GM21529 (cell line): ENCODE measurements at regions not wholly inside any gene's neighbourhood (a gene's known extent, or its start where the extent isn't known, plus 50 kb on each side); places are given as distances from the start of the nearest gene placed in this dataset.
"Not testable (repeated sequence)": the region's sequence is repeated elsewhere in the genome, so short reads cannot be mapped to it uniquely, and the experiment has no call there.

Experiments
- ATAC-seq: cut with Tn5 transposase; IDR thresholded peaks from one replicate; pipeline ENCODE4 v1.9.1; 2021; ENCODE audit not compliant: unreplicated experiment

GRCh38 chr11:129503646-129504045 lies 128.0 kb downstream of the BARX2 start:
- ATAC-seq: no peak

- no peak for ATAC-seq
Observed at GRCh38 chr11:129505266-129505665, 129.6 kb downstream of the BARX2 start.

- ATAC-seq: no peak
Observed at GRCh38 chr11:129508163-129508562, 132.5 kb downstream of the BARX2 start.

GRCh38 chr11:129528296-129528695 lies 152.6 kb downstream of the BARX2 start:
- ATAC-seq: no peak

- ATAC-seq: no peak
Observed at GRCh38 chr11:129530154-129530895, 154.7 kb downstream of the BARX2 start.

- no peak for ATAC-seq
Observed at GRCh38 chr11:129533395-129533794, 157.7 kb downstream of the BARX2 start.

- ATAC-seq: no peak
Observed at GRCh38 chr11:129536338-129536737, 160.7 kb downstream of the BARX2 start.

- no peak for ATAC-seq
Observed at GRCh38 chr11:129538323-129538722, 162.7 kb downstream of the BARX2 start.

GRCh38 chr11:129543515-129544290 lies 168.1 kb downstream of the BARX2 start:
- no peak for ATAC-seq

GRCh38 chr11:129544691-129545090 lies 169.0 kb downstream of the BARX2 start:
- ATAC-seq: no peak

GRCh38 chr11:129546266-129546665 lies 170.6 kb downstream of the BARX2 start:
- no peak for ATAC-seq

GRCh38 chr11:129557421-129557820 lies 181.8 kb downstream of the BARX2 start:
- ATAC-seq: no peak

- ATAC-seq: no peak
Observed at GRCh38 chr11:129569007-129569406, 193.4 kb downstream of the BARX2 start.

GRCh38 chr11:129572667-129573066 lies 197.0 kb downstream of the BARX2 start:
- ATAC-seq: not testable (repeated sequence)

GRCh38 chr11:129573161-129573560 lies 197.5 kb downstream of the BARX2 start:
- no peak for ATAC-seq

GRCh38 chr11:129574431-129574830 lies 198.8 kb downstream of the BARX2 start:
- ATAC-seq: no peak

- ATAC-seq: no peak
Observed at GRCh38 chr11:129576652-129577051, 201.0 kb downstream of the BARX2 start.

- no peak for ATAC-seq
Observed at GRCh38 chr11:129578006-129578405, 202.4 kb downstream of the BARX2 start.

GRCh38 chr11:129580278-129580677 lies 204.6 kb downstream of the BARX2 start:
- ATAC-seq: no peak

- ATAC-seq: no peak
Observed at GRCh38 chr11:129584316-129584715, 208.7 kb downstream of the BARX2 start.

GRCh38 chr11:129589190-129589860 lies 213.7 kb downstream of the BARX2 start:
- no peak for ATAC-seq
